ENCODE measurements at regions not wholly inside any gene's neighbourhood (a gene's known extent, or its start where the extent isn't known, plus 50 kb on each side); places are given as distances from the start of the nearest gene placed in this dataset.
"Not testable (repeated sequence)": the region's sequence is repeated elsewhere in the genome, so short reads cannot be mapped to it uniquely, and the experiment has no call there.

- DNase-seq = no peak
Measured at GRCh38 chr7:51472873-51473272, 156.3 kb upstream of the COBL start.

GRCh38 chr7:51471981-51472296 lies 155.3 kb upstream of the COBL start:
- DNase-seq = no peak

DNA sequence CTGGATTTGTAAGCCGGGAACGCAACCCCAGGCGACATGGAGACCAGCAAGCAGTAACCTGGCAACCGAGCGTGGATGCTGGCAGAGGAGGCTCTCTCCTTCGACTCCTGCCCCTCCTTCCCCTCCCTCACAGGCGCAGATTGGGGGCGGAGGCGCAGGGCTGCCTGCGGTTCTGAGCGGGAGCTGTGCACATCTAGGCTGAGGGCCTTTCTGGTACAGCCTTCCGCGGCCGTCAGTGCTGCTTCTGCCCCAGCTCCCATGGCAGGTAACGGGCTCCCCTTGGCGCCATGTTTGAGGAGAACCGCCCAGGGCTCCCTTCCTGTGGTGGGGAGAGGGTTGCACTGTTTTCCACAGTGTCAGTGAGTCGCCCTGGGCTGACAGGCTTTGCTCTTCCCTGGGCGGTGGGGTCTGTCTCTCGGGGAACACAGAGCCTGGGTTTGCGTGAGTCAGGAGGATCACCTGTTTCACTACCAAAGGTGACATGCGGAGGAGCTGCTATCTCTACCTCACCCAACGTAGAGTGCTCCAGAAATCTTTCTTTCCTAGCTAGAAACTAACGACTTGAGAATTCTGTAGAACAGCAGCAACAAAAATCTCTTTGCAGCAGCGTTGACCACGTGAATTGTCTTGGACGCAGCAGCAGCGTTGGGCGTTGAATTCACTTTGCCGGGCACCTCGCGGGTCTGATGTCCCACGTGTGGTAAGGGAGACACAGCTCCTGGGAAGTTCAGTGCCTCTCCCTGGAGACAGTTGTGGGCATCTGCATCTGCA lies 154.8 kb upstream of the COBL start:
- DNase-seq = no peak

- DNase-seq = no peak
Measured at GRCh38 chr7:51467384-51468017, 150.9 kb upstream of the COBL start.

GRCh38 chr7:51459809-51460208 lies 143.2 kb upstream of the COBL start:
- DNase-seq = no peak

DNA sequence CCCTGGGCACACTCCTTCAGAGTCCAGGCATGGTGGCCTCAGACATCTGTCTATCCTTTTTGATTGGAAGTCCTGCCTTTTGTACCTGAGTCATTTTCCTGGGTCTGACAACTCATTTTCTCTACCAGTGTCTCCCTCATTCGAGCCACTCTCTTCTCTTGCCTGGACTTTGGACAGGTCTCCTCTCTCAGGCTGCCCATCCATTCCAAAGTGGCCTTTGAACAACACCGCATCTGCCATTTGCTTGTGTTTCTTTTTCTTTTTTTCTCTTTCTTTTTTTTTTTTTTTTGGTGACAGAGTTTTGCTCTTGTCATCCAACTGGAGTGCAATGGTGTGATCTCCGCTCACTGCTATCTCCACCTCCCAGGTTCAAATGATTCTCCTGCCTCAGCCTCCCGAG lies 142.1 kb upstream of the COBL start:
- DNase-seq = no peak

GRCh38 chr7:51457079-51457478 lies 140.5 kb upstream of the COBL start:
- DNase-seq = no peak

GRCh38 chr7:51456431-51457060 lies 139.9 kb upstream of the COBL start:
- DNase-seq = no peak

- DNase-seq = no peak
Measured at GRCh38 chr7:51455948-51456347, 139.3 kb upstream of the COBL start.

DNA sequence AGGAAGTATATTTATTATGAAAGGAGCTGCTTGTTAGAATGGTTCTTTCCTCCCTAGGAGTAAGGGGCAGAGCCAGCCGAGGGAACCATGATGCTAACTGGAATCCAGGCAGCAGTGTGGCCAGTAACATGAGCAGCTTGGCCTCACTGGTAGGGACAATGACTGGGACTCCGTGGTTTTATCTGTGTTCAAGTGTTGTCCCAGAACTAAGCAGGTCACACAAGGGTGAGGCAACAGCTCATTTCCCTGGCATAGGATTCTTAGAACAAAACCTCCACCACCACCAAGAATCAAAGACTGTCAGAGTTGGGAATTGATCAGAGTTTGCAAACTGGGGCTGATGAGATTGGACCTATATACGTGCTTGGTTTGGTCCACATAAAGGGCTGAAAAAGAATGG lies 138.9 kb upstream of the COBL start:
- DNase-seq = no peak

DNA sequence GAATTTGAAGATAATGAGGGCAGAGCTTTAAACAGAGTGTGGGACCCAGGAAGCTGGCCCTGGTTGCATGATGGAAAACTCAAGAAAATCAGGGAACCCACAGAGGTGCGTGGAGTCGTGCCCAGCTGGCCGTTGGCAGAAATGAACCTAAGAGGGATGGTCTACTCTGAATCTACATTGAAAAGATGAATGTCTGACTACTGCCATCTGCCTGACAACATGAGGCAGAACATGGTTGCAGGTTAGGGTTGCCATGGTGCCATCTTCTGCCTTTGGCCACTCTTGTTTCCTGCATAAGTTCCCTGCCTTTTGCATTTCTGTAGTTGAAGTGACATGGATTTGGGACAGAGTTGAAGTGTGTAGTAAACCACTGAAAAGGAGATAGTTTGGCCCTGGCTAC lies 138.5 kb upstream of the COBL start:
- DNase-seq = no peak

GRCh38 chr7:51452694-51453093 lies 136.1 kb upstream of the COBL start:
- DNase-seq = no peak

GRCh38 chr7:51451751-51452476 lies 135.3 kb upstream of the COBL start:
- DNase-seq = no peak

DNA sequence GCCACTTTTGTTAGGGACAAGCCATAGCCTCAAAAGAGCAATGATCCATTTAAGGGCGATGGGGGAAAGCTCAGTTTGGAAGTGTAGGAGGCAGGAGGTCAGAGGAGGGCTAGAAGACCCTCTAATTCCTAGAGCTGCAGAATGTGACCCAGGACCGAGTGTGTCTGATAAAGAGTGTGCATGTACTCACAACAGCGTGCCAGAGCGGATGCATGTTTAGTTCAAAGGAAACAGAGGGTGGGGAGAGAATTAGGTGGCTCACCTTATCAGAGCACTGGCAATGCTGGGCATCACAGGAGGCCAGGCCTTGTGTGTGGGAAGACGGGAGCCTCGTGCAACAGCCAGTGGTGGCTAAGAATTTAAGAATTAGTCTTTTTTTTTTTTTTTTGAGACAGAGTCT lies 133.9 kb upstream of the COBL start:
- no peak for DNase-seq

DNA sequence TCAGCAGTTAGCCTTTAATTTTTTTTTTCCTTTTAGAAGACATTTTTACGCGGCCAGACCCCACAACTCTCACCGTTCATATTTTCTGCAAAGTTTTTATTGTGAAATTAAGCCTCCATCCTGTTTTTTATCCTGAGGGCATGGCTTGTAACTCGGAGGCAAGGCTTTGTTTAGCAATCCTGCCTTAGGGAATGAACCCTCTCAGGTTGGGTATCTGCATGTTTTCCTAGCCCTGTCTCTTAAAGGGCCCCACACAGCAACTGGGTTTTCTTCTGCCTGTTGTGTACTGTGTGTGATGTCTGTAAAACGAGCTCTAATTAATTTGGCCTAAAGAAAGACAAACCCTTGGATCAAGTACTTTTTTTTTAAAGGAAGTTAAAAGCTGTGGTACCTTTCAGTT lies 130.2 kb upstream of the COBL start:
- DNase-seq = no peak

GRCh38 chr7:51446356-51446755 lies 129.7 kb upstream of the COBL start:
- no peak for DNase-seq

GRCh38 chr7:51444936-51445335 lies 128.3 kb upstream of the COBL start:
- no peak for DNase-seq

DNA sequence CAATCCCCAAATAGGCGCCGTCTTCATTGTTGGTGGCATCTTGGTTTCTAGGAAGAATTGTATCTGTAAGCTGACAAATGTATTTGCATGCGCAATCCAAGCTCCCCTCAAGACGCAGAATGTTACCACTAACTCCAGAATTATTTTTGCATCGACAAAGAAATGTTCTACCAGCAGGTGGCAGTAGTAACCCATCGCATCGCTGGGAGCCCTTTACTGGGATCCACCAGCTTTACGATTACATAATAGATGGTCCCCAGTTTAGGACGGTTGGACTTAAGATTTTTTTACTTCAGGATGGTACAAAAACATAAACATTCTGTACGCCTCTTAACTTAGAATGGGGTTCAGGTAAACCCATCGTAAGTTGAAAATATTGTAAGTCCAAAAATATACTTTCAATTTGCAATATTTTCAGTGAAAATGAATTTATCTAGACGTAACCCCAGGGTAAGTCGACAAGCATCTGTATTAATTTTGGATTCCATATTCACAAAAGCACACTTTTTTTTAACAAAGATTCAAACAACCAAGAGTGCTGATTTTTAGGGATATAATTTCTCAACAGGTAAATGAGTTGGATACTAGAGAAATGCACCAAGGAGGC lies 114.0 kb upstream of the COBL start:
- DNase-seq = peak; percentile 17

DNA sequence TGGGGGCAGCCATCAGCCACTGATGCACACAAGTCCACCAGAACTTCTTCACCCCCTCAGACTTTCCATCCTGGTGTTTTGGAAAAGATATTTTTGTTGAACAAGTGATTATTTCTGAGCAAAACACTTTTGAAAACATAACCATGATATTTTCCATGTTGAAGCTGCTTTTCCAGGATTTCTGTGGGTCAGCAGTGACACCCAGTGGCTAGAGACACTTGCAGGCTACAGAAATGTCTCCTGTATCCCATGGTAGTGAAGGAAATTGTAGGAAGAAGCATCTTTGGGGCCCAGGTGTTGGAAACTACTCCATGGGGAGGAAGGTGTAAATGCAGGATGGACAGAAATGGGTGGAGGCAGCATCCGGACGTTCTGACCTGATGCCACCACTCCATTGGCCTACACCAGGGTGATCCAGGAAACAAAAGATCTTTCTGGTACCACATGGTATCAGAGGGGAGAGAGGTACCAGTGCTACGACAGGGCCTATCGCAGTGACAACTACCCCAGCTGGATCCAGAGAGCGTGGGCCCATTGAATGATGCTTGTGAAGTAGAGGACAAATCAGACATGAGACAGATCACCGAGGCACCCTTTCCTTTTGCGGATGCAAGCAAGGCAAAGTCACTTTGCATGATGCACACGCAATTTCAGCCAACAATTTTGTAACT lies 111.7 kb upstream of the COBL start:
- DNase-seq = no peak

GRCh38 chr7:51426163-51426562 lies 109.6 kb upstream of the COBL start:
- no peak for DNase-seq

DNA sequence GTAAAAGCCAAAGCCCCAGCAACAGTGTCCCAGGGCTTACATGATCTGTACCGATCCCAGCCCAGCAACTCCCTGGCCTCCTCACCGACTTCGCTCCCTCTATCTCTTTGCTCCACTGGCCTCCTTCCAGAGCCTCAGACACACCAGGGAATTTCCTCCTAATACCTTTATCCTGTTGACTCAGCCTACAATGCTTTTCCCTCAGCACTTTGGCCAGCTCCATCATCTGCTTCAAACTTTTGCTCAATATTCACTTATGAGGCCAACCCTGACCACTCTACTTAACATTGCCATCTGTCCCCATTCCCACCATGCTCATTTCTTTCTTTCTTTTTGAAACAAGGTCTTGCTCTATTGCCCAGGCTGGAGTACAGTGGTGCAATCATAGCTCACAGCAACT lies 93.3 kb upstream of the COBL start:
- not testable (repeated sequence) for DNase-seq

DNA sequence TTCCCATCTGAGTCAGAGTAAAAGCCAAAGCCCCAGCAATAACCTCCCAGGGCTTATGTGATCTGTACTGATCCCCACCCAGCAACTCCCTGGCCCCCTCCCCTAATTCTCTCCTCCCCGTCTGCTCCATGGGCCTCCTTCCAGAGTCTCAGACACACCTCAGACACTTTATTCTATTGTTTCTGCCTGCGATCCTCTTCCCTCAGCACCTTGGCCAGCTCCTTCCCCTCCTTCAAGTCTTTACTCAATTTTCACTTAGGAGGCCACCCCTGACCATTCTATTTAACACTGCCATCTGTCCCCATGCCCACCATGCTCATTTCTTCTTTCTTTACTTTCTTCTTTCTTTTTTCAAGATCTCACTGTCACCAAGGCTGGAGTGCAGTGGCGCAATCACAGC lies 81.0 kb upstream of the COBL start:
- not testable (repeated sequence) for DNase-seq

DNA sequence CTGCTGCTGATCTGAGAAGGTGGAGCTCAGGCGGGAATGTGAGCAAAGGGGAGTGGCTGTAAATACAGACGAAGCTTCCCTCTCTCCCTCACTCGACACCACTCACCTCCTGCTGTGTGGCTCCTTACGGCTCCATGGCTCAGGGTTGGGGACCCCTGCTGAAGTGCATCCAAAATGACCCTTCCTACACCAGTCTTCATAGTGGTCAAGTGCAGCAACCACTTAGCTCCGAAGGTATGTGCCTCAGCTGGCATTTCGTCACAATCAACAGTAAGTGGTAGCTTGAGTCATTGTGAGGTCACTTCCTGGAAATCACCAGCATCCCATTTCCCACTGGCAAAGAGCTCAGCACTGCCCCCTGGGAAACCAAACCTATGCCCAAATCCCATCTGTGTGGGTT lies 76.4 kb upstream of the COBL start:
- DNase-seq = not testable (repeated sequence)

Measured in fibroblast of skin of right biceps (primary cell).